HL-60 (cell line): ENCODE measurements at regions not wholly inside any gene's neighbourhood (a gene's known extent, or its start where the extent isn't known, plus 50 kb on each side); places are given as distances from the start of the nearest gene placed in this dataset.

Source experiments
- POLR2AphosphoS5 ChIP-seq: IDR thresholded peaks from 2 replicates; pipeline ENCODE4 v1.6.1; 2012; ENCODE audit warnings: low read depth
- TF ChIP-seq, protein P1 (sequence below): IDR thresholded peaks from one replicate; pipeline ENCODE4 v1.5.1; 2011; ENCODE audit warnings: low read length, control low read depth, inconsistent platforms; ENCODE audit not compliant: insufficient read depth
- TF ChIP-seq, protein P2 (sequence below): IDR thresholded peaks from 2 replicates; pipeline ENCODE4 v1.6.1; 2012; ENCODE audit warnings: low read depth; ENCODE audit not compliant: insufficient replicate concordance

- TF ChIP-seq, protein P1, sequence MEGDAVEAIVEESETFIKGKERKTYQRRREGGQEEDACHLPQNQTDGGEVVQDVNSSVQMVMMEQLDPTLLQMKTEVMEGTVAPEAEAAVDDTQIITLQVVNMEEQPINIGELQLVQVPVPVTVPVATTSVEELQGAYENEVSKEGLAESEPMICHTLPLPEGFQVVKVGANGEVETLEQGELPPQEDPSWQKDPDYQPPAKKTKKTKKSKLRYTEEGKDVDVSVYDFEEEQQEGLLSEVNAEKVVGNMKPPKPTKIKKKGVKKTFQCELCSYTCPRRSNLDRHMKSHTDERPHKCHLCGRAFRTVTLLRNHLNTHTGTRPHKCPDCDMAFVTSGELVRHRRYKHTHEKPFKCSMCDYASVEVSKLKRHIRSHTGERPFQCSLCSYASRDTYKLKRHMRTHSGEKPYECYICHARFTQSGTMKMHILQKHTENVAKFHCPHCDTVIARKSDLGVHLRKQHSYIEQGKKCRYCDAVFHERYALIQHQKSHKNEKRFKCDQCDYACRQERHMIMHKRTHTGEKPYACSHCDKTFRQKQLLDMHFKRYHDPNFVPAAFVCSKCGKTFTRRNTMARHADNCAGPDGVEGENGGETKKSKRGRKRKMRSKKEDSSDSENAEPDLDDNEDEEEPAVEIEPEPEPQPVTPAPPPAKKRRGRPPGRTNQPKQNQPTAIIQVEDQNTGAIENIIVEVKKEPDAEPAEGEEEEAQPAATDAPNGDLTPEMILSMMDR = no peak
- TF ChIP-seq POLR2AphosphoS5 = no peak
- TF ChIP-seq, protein P2, sequence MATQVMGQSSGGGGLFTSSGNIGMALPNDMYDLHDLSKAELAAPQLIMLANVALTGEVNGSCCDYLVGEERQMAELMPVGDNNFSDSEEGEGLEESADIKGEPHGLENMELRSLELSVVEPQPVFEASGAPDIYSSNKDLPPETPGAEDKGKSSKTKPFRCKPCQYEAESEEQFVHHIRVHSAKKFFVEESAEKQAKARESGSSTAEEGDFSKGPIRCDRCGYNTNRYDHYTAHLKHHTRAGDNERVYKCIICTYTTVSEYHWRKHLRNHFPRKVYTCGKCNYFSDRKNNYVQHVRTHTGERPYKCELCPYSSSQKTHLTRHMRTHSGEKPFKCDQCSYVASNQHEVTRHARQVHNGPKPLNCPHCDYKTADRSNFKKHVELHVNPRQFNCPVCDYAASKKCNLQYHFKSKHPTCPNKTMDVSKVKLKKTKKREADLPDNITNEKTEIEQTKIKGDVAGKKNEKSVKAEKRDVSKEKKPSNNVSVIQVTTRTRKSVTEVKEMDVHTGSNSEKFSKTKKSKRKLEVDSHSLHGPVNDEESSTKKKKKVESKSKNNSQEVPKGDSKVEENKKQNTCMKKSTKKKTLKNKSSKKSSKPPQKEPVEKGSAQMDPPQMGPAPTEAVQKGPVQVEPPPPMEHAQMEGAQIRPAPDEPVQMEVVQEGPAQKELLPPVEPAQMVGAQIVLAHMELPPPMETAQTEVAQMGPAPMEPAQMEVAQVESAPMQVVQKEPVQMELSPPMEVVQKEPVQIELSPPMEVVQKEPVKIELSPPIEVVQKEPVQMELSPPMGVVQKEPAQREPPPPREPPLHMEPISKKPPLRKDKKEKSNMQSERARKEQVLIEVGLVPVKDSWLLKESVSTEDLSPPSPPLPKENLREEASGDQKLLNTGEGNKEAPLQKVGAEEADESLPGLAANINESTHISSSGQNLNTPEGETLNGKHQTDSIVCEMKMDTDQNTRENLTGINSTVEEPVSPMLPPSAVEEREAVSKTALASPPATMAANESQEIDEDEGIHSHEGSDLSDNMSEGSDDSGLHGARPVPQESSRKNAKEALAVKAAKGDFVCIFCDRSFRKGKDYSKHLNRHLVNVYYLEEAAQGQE = no peak
These were observed 69.1 kb upstream of the KLF14 start for GRCh38 chr7:130803127-130803526.
